GM19452 (cell line): ENCODE measurements at regions not wholly inside any gene's neighbourhood (a gene's known extent, or its start where the extent isn't known, plus 50 kb on each side); places are given as distances from the start of the nearest gene placed in this dataset.

Experiments
- ATAC-seq: cut with Tn5 transposase; IDR thresholded peaks from one replicate; pipeline ENCODE4 v1.9.1; 2021; ENCODE audit not compliant: unreplicated experiment

DNA sequence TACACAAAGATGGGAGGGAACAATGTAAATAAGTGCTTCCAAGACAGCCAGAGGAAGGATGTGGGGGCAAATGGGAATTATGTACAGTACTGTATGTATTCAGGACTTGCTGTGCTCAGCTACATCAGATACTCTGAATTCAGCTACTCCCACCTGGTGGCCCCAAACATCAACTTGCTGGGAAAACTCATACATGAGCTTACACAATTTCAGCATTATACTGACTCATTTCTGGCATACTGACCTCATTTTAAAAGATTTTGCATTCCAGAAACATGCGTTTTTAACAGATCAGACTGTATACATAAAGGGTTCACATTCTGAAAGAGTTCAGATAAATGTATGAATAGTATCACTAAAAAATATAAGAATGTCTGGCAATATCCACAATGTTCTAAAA is 59.7 kb downstream of the GPX5 start:
- ATAC-seq: no peak

- ATAC-seq: no peak
These were observed 60.6 kb downstream of the GPX5 start for GRCh38 chr6:28586324-28586723.

DNA sequence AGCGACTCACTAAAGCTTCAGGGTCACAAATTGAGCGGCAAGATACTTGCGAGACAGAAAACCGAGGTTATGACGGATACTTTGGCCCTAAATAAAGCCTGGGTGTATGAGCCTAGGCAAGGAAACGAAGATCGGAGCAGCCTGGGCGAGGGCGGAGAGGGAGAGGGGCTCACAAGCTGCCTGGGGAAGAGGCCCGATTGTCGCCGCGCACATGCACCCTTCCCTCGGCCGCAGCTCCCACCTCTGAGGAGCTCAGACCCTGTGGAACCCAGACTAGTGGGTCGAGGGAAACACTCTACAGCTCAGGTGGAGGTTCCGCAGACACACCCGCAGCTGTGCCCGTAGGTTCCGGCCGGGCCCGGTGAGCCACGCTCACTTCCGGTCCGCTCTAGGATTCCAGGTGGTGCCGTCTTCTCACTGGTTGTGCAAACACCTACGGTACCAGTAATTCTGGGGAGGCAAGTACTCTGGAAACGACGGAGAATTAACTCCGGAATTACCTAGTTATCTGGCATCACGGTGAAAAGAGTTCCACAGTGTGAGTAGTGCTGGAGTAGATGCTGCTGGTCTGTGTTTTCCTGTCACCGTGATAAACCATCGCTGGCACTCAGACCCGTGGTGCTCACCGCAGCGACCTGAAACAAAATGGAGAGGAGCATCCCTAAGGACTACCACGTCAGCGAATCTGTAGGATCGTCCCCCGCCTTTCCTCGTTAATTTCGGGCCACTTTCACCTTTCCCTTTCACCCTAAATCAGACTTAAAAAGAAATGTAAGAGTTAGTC is 61.5 kb downstream of the GPX5 start:
- ATAC-seq: peak; percentile 54

- ATAC-seq: no peak
These were observed 62.0 kb downstream of the GPX5 start for GRCh38 chr6:28587746-28588075.

DNA sequence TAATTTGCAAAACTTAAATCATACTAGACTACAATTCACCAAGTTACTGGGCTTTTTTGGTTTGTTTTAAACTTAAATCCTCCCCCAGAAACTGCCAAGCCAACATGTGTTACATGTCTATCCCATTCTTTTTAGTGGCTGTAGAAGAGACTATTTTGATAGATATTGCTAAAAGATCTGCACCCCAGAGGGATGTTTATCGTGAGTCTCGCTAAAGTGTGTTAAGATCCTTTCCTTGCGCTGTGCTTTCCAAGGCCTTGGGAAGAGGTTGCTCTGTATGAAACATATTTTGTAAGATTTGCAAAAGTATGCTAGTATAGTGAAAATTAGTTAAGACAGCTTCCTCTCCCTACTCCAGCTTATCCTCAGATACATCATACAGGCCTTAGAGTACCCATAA is 63.0 kb downstream of the GPX5 start:
- ATAC-seq: no peak

DNA sequence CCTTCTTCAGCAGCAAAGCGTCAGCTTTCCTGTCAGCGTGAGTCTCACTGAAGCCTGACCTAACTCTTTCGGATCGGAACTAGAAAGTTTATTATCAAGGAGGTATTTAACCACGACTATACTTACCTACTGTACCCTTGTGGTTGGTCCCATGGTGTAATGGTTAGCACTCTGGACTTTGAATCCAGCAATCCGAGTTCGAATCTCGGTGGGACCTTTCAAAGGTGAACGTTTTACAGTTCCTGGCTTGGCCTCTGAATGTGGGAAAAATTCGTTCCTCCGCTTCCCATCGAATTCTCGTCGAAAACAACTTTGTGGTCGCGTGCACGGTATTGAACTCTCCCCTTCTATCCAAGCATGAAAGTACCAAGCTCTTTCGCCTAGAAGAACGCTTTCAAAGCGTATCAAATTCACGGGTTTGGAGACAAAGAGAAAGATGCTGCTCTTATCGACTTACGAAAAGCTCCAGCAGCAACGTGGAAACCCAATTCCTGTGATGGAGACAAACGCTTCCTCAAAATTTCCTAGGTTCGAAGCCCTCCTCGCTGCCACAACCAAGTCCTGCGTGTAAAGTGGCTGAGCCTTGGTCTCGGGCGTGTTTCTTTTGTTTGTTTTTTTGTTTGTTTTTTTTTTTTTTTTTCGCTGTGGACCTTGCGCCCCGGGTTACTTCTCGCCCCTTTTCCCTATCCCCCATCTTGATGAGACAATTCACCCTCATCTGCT is 63.7 kb downstream of the GPX5 start:
- no peak for ATAC-seq

DNA sequence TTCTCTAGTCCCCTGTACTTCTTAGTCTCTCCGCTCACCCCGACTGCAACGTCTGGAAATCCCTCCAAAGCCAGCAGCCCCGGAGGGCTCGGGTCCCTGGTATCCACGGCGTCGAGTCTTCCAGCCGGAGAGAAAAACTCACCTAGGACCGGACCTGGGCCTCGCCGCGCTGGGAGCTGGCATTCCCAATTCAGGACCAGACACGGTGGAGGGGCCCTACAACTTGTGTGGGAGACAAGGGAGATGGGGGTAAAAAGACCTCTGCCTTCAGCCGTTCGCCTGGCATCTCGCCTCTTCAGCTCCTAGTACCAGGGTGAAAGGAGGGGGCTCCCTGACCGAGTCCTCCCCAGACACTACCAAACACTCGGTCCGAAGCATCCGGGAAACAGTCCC is 64.3 kb downstream of the GPX5 start:
- ATAC-seq: no peak

- no peak for ATAC-seq
These were observed 71.6 kb downstream of the GPX5 start for GRCh38 chr6:28597217-28597835.

GRCh38 chr6:28597924-28598722 is 72.4 kb downstream of the GPX5 start:
- no peak for ATAC-seq

DNA sequence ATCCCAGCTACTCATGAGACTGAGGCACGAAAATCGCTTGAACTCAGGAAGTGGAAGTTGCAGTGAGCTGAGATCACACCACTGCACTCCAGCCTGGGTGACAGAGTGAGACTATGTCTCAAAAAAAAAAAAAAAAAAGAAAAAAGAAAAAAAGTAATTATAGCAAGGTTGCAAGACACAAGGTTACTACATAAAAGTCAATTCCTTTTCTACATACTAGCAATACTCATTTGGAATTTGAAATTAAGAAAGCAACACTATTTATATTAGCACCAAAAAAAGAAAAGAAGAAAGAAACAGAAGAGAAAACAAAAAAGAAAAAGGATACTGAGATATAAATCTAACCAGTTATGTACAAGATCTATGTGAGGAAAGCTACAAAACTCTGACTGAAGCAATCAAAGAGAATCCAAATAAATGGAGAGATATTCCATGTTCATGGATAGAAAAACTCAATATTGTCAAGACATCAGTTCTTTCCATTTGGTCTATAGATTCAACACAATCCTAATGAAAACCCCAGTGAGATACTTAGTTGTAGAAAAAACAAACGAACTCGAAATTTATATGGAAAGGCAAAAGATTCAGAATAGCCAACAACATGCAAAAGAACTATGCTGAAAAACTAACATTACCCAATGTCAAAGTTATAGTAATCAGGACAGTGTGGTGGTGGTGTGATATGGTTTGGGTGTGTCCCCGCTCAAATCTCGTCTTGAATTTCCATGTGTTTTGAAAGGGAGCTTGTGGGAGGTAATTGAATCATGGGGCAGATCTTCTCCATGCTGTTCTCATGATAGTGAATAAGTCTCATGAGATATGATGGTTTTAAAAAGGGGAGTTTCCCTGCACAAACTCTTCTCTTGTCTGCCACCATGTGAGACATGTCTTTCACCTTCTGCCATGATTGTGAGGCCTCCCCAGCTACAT is 73.3 kb downstream of the GPX5 start:
- ATAC-seq: no peak

DNA sequence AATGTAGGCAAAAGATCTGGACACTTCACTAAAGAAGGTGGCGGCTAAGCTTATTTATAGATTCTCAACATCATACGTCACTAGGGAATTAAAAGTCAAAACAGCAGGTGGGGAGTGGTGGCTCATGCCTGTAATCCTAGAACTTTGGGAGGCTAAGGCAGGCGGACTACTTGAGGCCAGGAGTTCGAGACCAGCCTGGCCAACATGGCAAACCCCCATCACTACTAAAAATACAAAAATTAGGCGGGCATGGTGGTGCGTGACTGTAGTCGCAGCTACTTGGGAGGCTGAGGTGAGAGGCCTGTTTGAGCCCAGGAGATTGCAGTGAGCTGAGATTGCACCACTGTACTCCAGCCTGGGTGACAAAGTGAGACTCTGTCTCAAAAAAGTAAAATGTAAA is 74.6 kb downstream of the GPX5 start:
- no peak for ATAC-seq

- ATAC-seq: no peak
These were observed 78.2 kb downstream of the GPX5 start for GRCh38 chr6:28603891-28604290.

GRCh38 chr6:28606424-28607391 is 81.0 kb downstream of the GPX5 start:
- no peak for ATAC-seq

GRCh38 chr6:28607990-28608389 is 82.3 kb downstream of the GPX5 start:
- ATAC-seq: no peak

DNA sequence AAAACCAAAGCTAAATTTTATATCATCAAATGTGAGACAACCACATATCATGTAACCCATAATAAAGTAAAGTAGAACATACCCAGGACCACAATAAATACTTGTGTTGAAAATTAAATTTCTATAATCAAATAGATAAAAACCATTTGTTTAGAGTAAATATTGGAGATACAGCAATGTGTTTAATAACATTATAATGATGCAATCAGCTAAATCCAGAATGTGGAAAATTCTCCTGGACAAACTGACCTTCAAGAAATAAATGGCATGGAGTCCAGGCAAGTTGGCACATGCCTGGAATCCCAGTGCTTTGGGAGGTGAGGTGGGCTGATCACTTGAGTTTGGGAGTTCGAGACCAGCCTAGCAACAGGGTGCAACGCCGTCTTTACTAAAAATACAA is 84.0 kb downstream of the GPX5 start:
- no peak for ATAC-seq

DNA sequence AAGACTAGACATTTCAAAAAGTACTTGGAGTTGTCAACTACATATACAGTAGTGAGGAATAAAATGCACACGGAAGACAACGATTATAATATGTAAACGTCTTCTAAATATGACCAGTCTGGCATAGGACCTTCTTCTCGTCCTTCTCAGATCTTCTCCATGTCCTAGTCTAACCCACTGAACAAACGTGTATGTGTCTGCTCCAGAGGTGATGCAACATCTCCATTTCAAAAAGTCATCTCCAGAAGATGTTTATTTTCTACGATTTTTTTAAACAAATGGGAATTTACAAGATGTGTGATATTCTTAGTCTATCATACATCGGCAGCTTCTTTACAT is 89.9 kb downstream of the GPX5 start:
- no peak for ATAC-seq

DNA sequence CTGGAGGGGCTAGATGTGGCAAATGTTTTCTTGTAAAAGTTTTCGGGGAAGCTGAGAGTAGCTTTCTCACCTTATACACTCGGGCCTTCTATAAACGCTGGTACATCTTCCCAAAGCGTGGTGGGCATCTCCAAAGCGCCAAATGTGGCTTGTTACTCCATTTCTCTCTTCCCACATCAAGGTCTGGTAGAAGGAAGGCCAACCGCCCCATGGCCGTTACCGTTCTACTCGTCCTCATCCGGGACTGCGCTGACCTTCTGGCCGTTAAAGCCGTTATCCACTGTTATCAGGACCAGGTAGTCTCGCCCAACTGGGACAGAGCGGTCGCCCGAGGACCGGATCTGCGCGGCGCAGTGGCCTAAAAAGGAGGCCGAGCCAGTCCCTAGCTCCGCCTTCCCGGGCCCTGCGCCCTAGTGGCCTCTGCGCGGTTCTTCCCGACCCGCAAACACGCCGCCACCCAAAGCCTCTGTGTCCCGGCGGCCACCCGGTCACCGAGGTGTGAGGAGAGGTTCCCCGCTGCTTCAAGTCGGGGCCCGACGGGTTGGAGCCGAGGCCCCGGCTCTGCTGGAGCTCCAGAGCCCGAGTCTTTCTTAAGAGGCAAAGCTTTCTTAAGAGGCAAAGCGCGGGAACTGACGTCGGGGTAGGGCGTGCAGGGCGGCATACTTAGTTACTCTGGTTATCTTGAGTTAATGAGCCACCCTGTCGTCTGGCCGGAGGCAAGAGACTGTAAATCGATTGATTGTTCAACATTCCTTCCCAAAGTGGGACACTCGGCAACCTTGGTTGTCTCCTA is 90.5 kb downstream of the GPX5 start:
- no peak for ATAC-seq

GRCh38 chr6:28618898-28619555 is 93.3 kb downstream of the GPX5 start:
- ATAC-seq: no peak
